Liver (tissue), 8 donors: ENCODE measurements at regions not wholly inside any gene's neighbourhood (a gene's known extent, or its start where the extent isn't known, plus 50 kb on each side); places are given as distances from the start of the nearest gene placed in this dataset.

Experiments used
- DNase-seq: peaks from one replicate; pipeline ENCODE4 v3.0.0-alpha.2; 2017; ENCODE audit warnings: low spot score
- H3K27ac ChIP-seq, 2 donors: one replicate each; pipeline ENCODE4 v1.7.0; 2013; ENCODE audit warnings: inconsistent platforms in 2 of 2, low read length in 2 of 2, control low read depth in 1 of 2, low read depth in 1 of 2, mild to moderate bottlenecking in 1 of 2
- H3K27me3 ChIP-seq, 4 donors: one replicate each; pipeline versions ENCODE4 v1.6.1 to v1.7.0; 2013; ENCODE audit warnings: low read length in 3 of 4, inconsistent platforms in 1 of 4, mild to moderate bottlenecking in 1 of 4, moderate library complexity in 1 of 4; ENCODE audit not compliant: control insufficient read depth in 4 of 4, insufficient read depth in 4 of 4
- H3K36me3 ChIP-seq, 4 donors: one replicate each; pipeline versions ENCODE4 v1.6.1 to v1.7.0; 2013; ENCODE audit warnings: low read length in 3 of 4, mild to moderate bottlenecking in 3 of 4, low read depth in 1 of 4, moderate library complexity in 1 of 4; ENCODE audit not compliant: control insufficient read depth in 4 of 4, insufficient read depth in 3 of 4
- H3K4me1 ChIP-seq, 4 donors: one replicate each; pipeline versions ENCODE4 v1.6.1 to v1.7.0; 2013; ENCODE audit warnings: low read length in 3 of 4, mild to moderate bottlenecking in 3 of 4, moderate library complexity in 1 of 4; ENCODE audit not compliant: control insufficient read depth in 4 of 4, insufficient read depth in 4 of 4
- H3K4me3 ChIP-seq, 3 donors: one replicate each; pipeline versions ENCODE4 v1.6.1 to v1.7.0; 2013; ENCODE audit warnings: low read length in 3 of 3, control low read depth in 1 of 3, low read depth in 1 of 3, mild to moderate bottlenecking in 1 of 3
- H3K9ac ChIP-seq, 2 donors: one replicate each; pipeline ENCODE4 v1.7.0; 2013; ENCODE audit warnings: low read length in 2 of 2, mild to moderate bottlenecking in 2 of 2, moderate library complexity in 2 of 2, control low read depth in 1 of 2, low read depth in 1 of 2
- H3K9me3 ChIP-seq, 4 donors: one replicate each; pipeline versions ENCODE4 v1.6.1 to v1.7.0; 2013; ENCODE audit warnings: low read length in 3 of 4; ENCODE audit not compliant: control insufficient read depth in 4 of 4
- ATF3 ChIP-seq: IDR thresholded peaks from 2 replicates; pipeline ENCODE4 v1.6.1; 2016; ENCODE audit warnings: antibody characterized with exemption
- CTCF ChIP-seq: fragments of 150-350 bp; IDR thresholded peaks from 2 replicates; pipeline ENCODE4 v1.5.1; 2017; ENCODE audit warnings: improper control_type of control experiment, low read depth, low read length; ENCODE audit not compliant: missing input control
- EGR1 ChIP-seq, 2 donors: IDR thresholded peaks; 2 replicates each; pipeline ENCODE4 v1.6.1; 2016 to 2018; ENCODE audit warnings: antibody characterized with exemption in 2 of 2, low read depth in 2 of 2
- FOXA1 ChIP-seq: IDR thresholded peaks from 2 replicates; pipeline ENCODE4 v1.6.1; 2016; ENCODE audit warnings: antibody characterized with exemption
- FOXA2 ChIP-seq: IDR thresholded peaks from 2 replicates; pipeline ENCODE4 v1.6.1; 2016; ENCODE audit warnings: antibody characterized with exemption
- GABPA ChIP-seq, 2 donors: IDR thresholded peaks in 1 of 2; conservative IDR thresholded peaks in 1 of 2; 2 replicates each; pipeline ENCODE4 v1.6.1; 2016; ENCODE audit warnings: antibody characterized with exemption in 2 of 2, mild to moderate bottlenecking in 1 of 2, moderate library complexity in 1 of 2
- HNF4A ChIP-seq, 2 donors: conservative IDR thresholded peaks; 2 replicates each; pipeline ENCODE4 v1.6.1; 2016; ENCODE audit warnings: antibody characterized with exemption in 2 of 2, mild to moderate bottlenecking in 2 of 2
- HNF4G ChIP-seq: IDR thresholded peaks from 2 replicates; pipeline ENCODE4 v1.6.1; 2016; ENCODE audit warnings: antibody characterized with exemption
- JUND ChIP-seq, 2 donors: IDR thresholded peaks; 2 replicates each; pipeline ENCODE4 v1.6.1; 2016; ENCODE audit warnings: antibody characterized with exemption in 2 of 2
- MAX ChIP-seq: IDR thresholded peaks from 2 replicates; pipeline ENCODE4 v1.6.1; 2016; ENCODE audit warnings: antibody characterized with exemption
- NR2F2 ChIP-seq: IDR thresholded peaks from 2 replicates; pipeline ENCODE4 v1.6.1; 2016; ENCODE audit warnings: antibody characterized with exemption
- RAD21 ChIP-seq, 2 donors: IDR thresholded peaks; 2 replicates each; pipeline ENCODE4 v1.6.1; 2016; ENCODE audit warnings: antibody characterized with exemption in 2 of 2, mild to moderate bottlenecking in 2 of 2
- REST ChIP-seq: IDR thresholded peaks from 2 replicates; pipeline ENCODE4 v1.6.1; 2016; ENCODE audit warnings: antibody characterized with exemption, mild to moderate bottlenecking
- RXRA ChIP-seq, 2 donors: IDR thresholded peaks; 2 replicates each; pipeline ENCODE4 v1.6.1; 2017 to 2018; ENCODE audit warnings: antibody characterized with exemption in 2 of 2, mild to moderate bottlenecking in 1 of 2
- SP1 ChIP-seq: IDR thresholded peaks from 2 replicates; pipeline ENCODE4 v1.6.1; 2018; ENCODE audit warnings: antibody characterized with exemption, mild to moderate bottlenecking
- TAF1 ChIP-seq: conservative IDR thresholded peaks from 2 replicates; pipeline ENCODE4 v1.6.1; 2016; ENCODE audit warnings: antibody characterized with exemption, mild to moderate bottlenecking
- YY1 ChIP-seq: IDR thresholded peaks from 2 replicates; pipeline ENCODE4 v1.6.1; 2016; ENCODE audit warnings: antibody characterized with exemption, mild to moderate bottlenecking
- ZBTB33 ChIP-seq: IDR thresholded peaks from 2 replicates; pipeline ENCODE4 v1.6.1; 2016; ENCODE audit warnings: antibody characterized with exemption
- WGBS: extraction: QIAGEN DNeasy Blood & Tissue Kit; methylation state at CpG from one replicate; pipeline ENCODE4 v1.1.7; 2013; 5-methylcytosine and 5-hydroxymethylcytosine counted together
- donor health status: healthy.
- donor health status: healthy.
- donor health status: healthy.
- donor health status: healthy.
- donor health status: healthy.

GRCh38 chr14:30820674-30821073 lies 53.7 kb upstream of the COCH start:
- 90% methylated on average over 4 of the region's 4 CpGs for WGBS
- Histone ChIP-seq H3K4me3 (no peak overlapping the region), H3K27me3 (peaks cover 0 to 4% (median 0%) of the 10 kb centered on the region in 4 donors), H3K36me3 (no peaks in the 10 kb centered on the region), H3K27ac (no peak overlapping the region), H3K9me3 (peaks cover 0 to 6% (median 0%) of the 10 kb centered on the region in 4 donors), H3K9ac (no peak overlapping the region), H3K4me1 (no peaks in the 10 kb centered on the region)
- TF ChIP-seq YY1 = no peak
- no peak for TF ChIP-seq ATF3
- TF ChIP-seq HNF4G = no peak
- TF ChIP-seq RAD21 (IDR thresholded peaks at IDR 0.05) = no peak
- TF ChIP-seq JUND (IDR thresholded peaks at IDR 0.05) = no peak
- no peak for TF ChIP-seq FOXA2
- no peak for TF ChIP-seq GABPA (IDR thresholded peaks at IDR 0.05 in 1 of 2, conservative IDR thresholded peaks at IDR 0.05 in 1 of 2)
- TF ChIP-seq ZBTB33 = no peak
- no peak for TF ChIP-seq CTCF
- no peak for TF ChIP-seq HNF4A (conservative IDR thresholded peaks at IDR 0.05)
- TF ChIP-seq NR2F2 = no peak
- TF ChIP-seq MAX = no peak
- no peak for TF ChIP-seq TAF1
- TF ChIP-seq SP1 = no peak
- no peak for TF ChIP-seq REST
- TF ChIP-seq RXRA (IDR thresholded peaks at IDR 0.05) = no peak
- no peak for TF ChIP-seq EGR1 (IDR thresholded peaks at IDR 0.05; ENCODE audit: low read depth in 2 of 2)
- TF ChIP-seq FOXA1 = no peak
- no peak for DNase-seq
